Heart left ventricle (tissue), 16 donors: ENCODE measurements at regions not wholly inside any gene's neighbourhood (a gene's known extent, or its start where the extent isn't known, plus 50 kb on each side); places are given as distances from the start of the nearest gene placed in this dataset.

ENCODE experiments used
- ATAC-seq, 4 donors: fragments of 200-7000 bp; cut with Tn5 transposase; one replicate each; pipeline ENCODE4 v1.9.1; 2020 to 2022; ENCODE audit warnings: moderate library complexity in 4 of 4, mild to moderate bottlenecking in 3 of 4, moderate number of reproducible peaks in 1 of 4
- DNase-seq, 5 donors: peaks; one replicate each; pipeline ENCODE4 v3.0.0-alpha.2; 2020
- H3K27ac ChIP-seq, 12 donors: fragments of 200-600 bp; sonication (generic) in 4 of 12; one replicate each; pipeline versions ENCODE4 v1.5.0 to v1.8.0; 2016 to 2022; ENCODE audit warnings: mild to moderate bottlenecking in 2 of 12
- H3K27me3 ChIP-seq, 9 donors: fragments of 200-600 bp; sonication (generic) in 2 of 9; one replicate each; pipeline versions ENCODE4 v1.5.1 to v1.8.0; 2016 to 2022; ENCODE audit warnings: mild to moderate bottlenecking in 3 of 9
- H3K36me3 ChIP-seq, 9 donors: fragments of 200-600 bp; sonication (generic) in 2 of 9; one replicate each; pipeline versions ENCODE4 v1.5.0 to v1.8.0; 2018 to 2022; ENCODE audit warnings: mild to moderate bottlenecking in 2 of 9
- H3K4me1 ChIP-seq, 12 donors: fragments of 200-600 bp; sonication (generic) in 4 of 12; one replicate each; pipeline versions ENCODE4 v1.5.0 to v1.8.0; 2016 to 2022; ENCODE audit warnings: mild to moderate bottlenecking in 3 of 12
- H3K4me3 ChIP-seq, 12 donors: fragments of 200-600 bp; sonication (generic) in 4 of 12; one replicate each; pipeline versions ENCODE4 v1.5.0 to v1.8.0; 2017 to 2022; ENCODE audit warnings: mild to moderate bottlenecking in 9 of 12, moderate library complexity in 4 of 12
- H3K9me3 ChIP-seq, 12 donors: fragments of 200-600 bp; sonication (generic) in 4 of 12; one replicate each; pipeline versions ENCODE4 v1.5.0 to v1.8.0; 2016 to 2022; ENCODE audit warnings: mild to moderate bottlenecking in 1 of 12
- CTCF ChIP-seq, 12 donors: fragments of 200-600 bp; sonication (generic) in 4 of 12; IDR thresholded peaks; one replicate each; pipeline versions ENCODE4 v1.5.0 to v1.8.0; 2018 to 2022; ENCODE audit warnings: antibody characterized with exemption in 12 of 12, mild to moderate bottlenecking in 5 of 12
- POLR2A ChIP-seq, 2 donors: fragments of 450-650 bp; IDR thresholded peaks; one replicate each; pipeline ENCODE4 v1.6.1; 2017; ENCODE audit warnings: antibody characterized with exemption in 2 of 2, mild to moderate bottlenecking in 2 of 2, moderate library complexity in 2 of 2
- WGBS, 4 donors: extraction: QIAGEN DNeasy Blood & Tissue Kit in 2 of 4; methylation state at CpG; one replicate each; pipeline versions ENCODE4 v1.1.5 to v1.1.7; 2013 to 2018; 5-methylcytosine and 5-hydroxymethylcytosine counted together
- intact Hi-C, 10 donors: fragments of 100-400 bp; cut with DNase I; formaldehyde crosslinking; loops; one replicate each; pipeline versions ENCODE4 v1.11.1 to v1.14.2; 2022
- donor health status: ischemic (EF 13 %, LVEDD 7.1; RV severe dilation, severe dysfunction).
- donor health status: healthy with polysubstance abuse.
- donor health status: DM: no; HTN: yes; CAD: no.
- donor health status: DM: no; HTN: no; CAD: no.
- donor health status: ischemic (EF 25% LVEDD 6.9; RV normal size, moderate dysfunction).
- donor health status: ischemic (EF 25% LVEDD 5.7; RV mildly dilated, moderate dysfunction).
- donor health status: healthy.
- donor health status: DM: yes; HTN: yes; CAD: no.
- donor health status: ischemic (EF 35%, LVEDD 5.7; RV mildly dilated, moderate dysfunction).
- donor health status: nonischemic (EF 11% LVEDD 7.7; RV severe dilation, severe dysfunction).
- donor health status: DM: yes; HTN: yes; CAD: no.
- donor health status: PGD.
- donor health status: ischemic (EF 29% LVEDD 5.4; RV normal size, mild dysfunction).
- donor health status: nonischemic (EF 23%, LVEDD 6.1; RV moderate dilation, normal function).

DNA sequence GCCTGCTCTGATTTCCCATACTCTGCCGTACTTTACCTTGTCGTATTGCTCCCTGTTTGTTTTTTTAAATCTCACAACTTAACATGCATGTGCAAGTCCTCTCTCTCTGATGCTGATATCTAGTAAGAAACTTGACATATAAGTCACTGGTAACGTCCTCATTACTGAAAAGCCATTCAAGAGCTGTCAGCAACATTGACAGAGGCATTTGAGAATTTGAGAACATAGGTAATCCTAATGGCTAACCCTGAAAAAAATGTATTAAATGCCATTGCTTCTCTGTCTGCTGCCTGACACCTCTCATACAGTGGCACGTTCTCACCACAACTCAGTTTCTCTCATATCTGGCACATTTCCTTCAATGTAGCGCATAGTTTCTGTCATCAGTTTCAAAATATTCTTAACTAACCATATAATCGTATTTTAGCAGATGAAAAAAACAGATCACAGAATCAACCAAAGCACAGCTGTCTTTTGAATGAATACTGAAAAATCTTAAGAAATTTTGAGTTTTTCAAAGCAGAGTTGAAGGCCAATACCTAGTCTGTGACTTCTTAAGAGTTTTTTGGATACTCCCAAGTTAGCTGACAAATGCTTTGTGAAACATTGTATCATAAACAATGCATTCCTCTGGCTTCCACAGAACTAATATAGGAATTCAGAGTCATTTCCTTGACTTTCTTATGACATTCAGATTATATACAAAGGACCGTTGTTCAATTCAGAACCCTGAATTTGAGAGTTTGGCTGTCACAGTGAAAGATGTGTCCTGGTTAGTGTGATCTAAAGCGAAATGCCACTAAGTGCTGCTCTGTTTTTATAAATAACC, 996.4 kb downstream of the C4orf33 start:
- WGBS, 4 donors: 49 to 58% (median 56%) methylated on average over 8 of the region's 8 CpGs
- H3K27ac ChIP-seq: no peak overlapping the region
- intact Hi-C loops: no loop called here
- TF ChIP-seq CTCF (IDR thresholded peaks at IDR 0.05) (no peak), POLR2A (IDR thresholded peaks at IDR 0.05) (no peak)
- no peaks in the 10 kb centered on the region for H3K9me3 ChIP-seq
- DNase-seq (no peak), ATAC-seq (no peak)
- H3K4me1 ChIP-seq: no peaks in the 10 kb centered on the region
- H3K27me3 ChIP-seq: no peaks in the 10 kb centered on the region
- H3K4me3 ChIP-seq: no peak overlapping the region
- no peaks in the 10 kb centered on the region for H3K36me3 ChIP-seq

- ATAC-seq (no peak), DNase-seq (no peak)
- Histone ChIP-seq H3K27me3 (no peaks in the 10 kb centered on the region), H3K27ac (no peak overlapping the region), H3K4me3 (no peak overlapping the region), H3K36me3 (no peaks in the 10 kb centered on the region), H3K9me3 (no peaks in the 10 kb centered on the region), H3K4me1 (no peaks in the 10 kb centered on the region)
- TF ChIP-seq CTCF (IDR thresholded peaks at IDR 0.05) (no peak), POLR2A (IDR thresholded peaks at IDR 0.05) (no peak)
- intact Hi-C loops: no loop called here
- WGBS, 4 donors: 38 to 52% (median 49%) methylated on average over 1 of the region's 1 CpG
Measured at GRCh38 chr4:130099105-130099504, 1003.2 kb downstream of the C4orf33 start.

- ATAC-seq: no peak
- intact Hi-C loops: no loop called here
- TF ChIP-seq CTCF (IDR thresholded peaks at IDR 0.05) (no peak), POLR2A (IDR thresholded peaks at IDR 0.05) (no peak)
Measured at GRCh38 chr4:130110189-130110588, 1014.2 kb downstream of the C4orf33 start.

DNA sequence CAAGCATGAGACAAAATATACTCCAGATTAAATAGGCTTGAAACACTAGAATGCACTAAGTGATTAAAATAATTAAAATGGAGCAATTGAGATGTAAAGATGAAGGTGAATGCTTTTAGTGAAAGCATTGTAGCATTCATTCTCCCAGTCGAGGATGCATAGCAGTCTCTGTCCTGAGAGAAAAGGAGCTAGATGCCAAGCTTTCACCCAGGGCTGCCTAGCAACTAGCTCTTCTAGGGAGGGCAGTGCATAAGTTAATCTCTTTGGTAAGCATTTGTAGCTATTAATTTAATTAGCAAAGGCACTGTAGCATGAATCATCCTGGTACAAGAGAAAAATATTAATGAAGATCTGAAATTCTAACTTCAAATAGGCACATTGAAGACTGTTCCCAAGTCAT, 1014.8 kb downstream of the C4orf33 start:
- intact Hi-C loops: no loop called here
- no peak overlapping the region for H3K4me3 ChIP-seq
- DNase-seq (no peak), ATAC-seq (no peak)
- 34 to 52% (median 48%) methylated on average over 1 of the region's 1 CpG for WGBS, 4 donors
- H3K27ac ChIP-seq: no peak overlapping the region
- no peaks in the 10 kb centered on the region for H3K36me3 ChIP-seq
- no peaks in the 10 kb centered on the region for H3K4me1 ChIP-seq
- no peaks in the 10 kb centered on the region for H3K27me3 ChIP-seq
- TF ChIP-seq POLR2A (IDR thresholded peaks at IDR 0.05) (no peak), CTCF (IDR thresholded peaks at IDR 0.05) (no peak)
- H3K9me3 ChIP-seq: peaks cover 0 to 8% (median 0%) of the 10 kb centered on the region in 12 donors

More at GRCh38 chr4:130110189-130110588, 1014.2 kb downstream of the C4orf33 start:
- Histone ChIP-seq H3K4me1 (no peaks in the 10 kb centered on the region), H3K27me3 (no peaks in the 10 kb centered on the region), H3K27ac (no peak overlapping the region), H3K36me3 (no peaks in the 10 kb centered on the region), H3K4me3 (no peak overlapping the region), H3K9me3 (peaks cover 0 to 8% (median 0%) of the 10 kb centered on the region in 12 donors)
- no peak for DNase-seq
